ENCODE measurements at regions not wholly inside any gene's neighbourhood (a gene's known extent, or its start where the extent isn't known, plus 50 kb on each side); places are given as distances from the start of the nearest gene placed in this dataset.

- TF ChIP-seq EGR1 (IDR thresholded peaks at IDR 0.05) (no peak), RAD21 (IDR thresholded peaks at IDR 0.05; ENCODE audit: low read depth) (no peak), MAX (IDR thresholded peaks at IDR 0.05) (no peak), FOXM1 (IDR thresholded peaks at IDR 0.05; ENCODE audit: borderline replicate concordance, low read depth) (no peak), CREB1 (IDR thresholded peaks at IDR 0.05; ENCODE audit: low read depth) (no peak), CEBPB (IDR thresholded peaks at IDR 0.05) (no peak), ZBTB7A (IDR thresholded peaks at IDR 0.05; ENCODE audit: low read depth) (no peak), REST (IDR thresholded peaks at IDR 0.05; ENCODE audit: low read depth) (no peak), USF1 (IDR thresholded peaks at IDR 0.05) (no peak), EP300 (IDR thresholded peaks at IDR 0.05; ENCODE audit: borderline replicate concordance) (no peak), YY1 (IDR thresholded peaks at IDR 0.05; ENCODE audit: low read depth) (no peak), TAF1 (IDR thresholded peaks at IDR 0.05; ENCODE audit: low read depth) (no peak), TCF12 (IDR thresholded peaks at IDR 0.05; ENCODE audit: low read depth) (no peak), NFIC (IDR thresholded peaks at IDR 0.05) (no peak)
Measured at GRCh38 chr11:122023614-122024250, 92.3 kb downstream of the BLID start.
